GM12878 (cell line): ENCODE measurements at regions not wholly inside any gene's neighbourhood (a gene's known extent, or its start where the extent isn't known, plus 50 kb on each side); places are given as distances from the start of the nearest gene placed in this dataset.

Source experiments
- ATAC-seq: fragments of 200-7000 bp; cut with Tn5 transposase; 3 replicates; pipeline ENCODE4 v1.9.1; 2020; ENCODE audit warnings: mild to moderate bottlenecking, moderate library complexity
- BruUV-seq: library from RNA; stranded (reverse); fragments of 400-500 nt; replicated peaks from 2 replicates; lab custom pipeline; 2021; lab: Mats Ljungman, UMichigan
- CTCF ChIA-PET: fragments of 300-600 bp; sonication (Branson Sonifier 250); formaldehyde crosslinking; extraction: SDS; loops from one replicate; lab custom pipeline; 2021; ENCODE audit warnings: inconsistent platforms; lab: Yijun Ruan, JAX
- POLR2A ChIA-PET: fragments of 350-600 bp; formaldehyde crosslinking; extraction: SDS; loops from one replicate; lab custom pipeline; 2021; ENCODE audit warnings: inconsistent platforms; lab: Charles Lee
- RAD21 ChIA-PET: fragments of 300-600 bp; sonication (Branson Sonifier 250); formaldehyde crosslinking; loops from one replicate; lab custom pipeline; 2023; ENCODE audit warnings: antibody characterized with exemption; ENCODE audit not compliant: unreplicated experiment; lab: Charles Lee
- SMC1A ChIA-PET: fragments of 300-600 bp; sonication (Branson Sonifier 250); formaldehyde crosslinking; loops from one replicate; lab custom pipeline; 2023; ENCODE audit not compliant: unreplicated experiment, uncharacterized antibody; lab: Charles Lee
- DNase-seq: peaks from one replicate; pipeline ENCODE4 v3.0.0-alpha.2; 2011; ENCODE audit warnings: low read depth, low spot score
- FAIRE-seq: peaks from 3 replicates; lab custom pipeline; 2011; peaks lifted over from hg19 to GRCh38; lab: Jason Lieb, UNC
- H2AFZ ChIP-seq: 2 replicates; pipeline ENCODE4 v1.6.0; 2011; ENCODE audit warnings: low read depth, low read length, control low read depth; ENCODE audit not compliant: control insufficient read depth
- H3K27ac ChIP-seq: 2 replicates; pipeline ENCODE4 v1.5.1; 2011; ENCODE audit warnings: control low read depth; ENCODE audit not compliant: control insufficient read depth, insufficient read depth
- H3K27me3 ChIP-seq, 2 experiments: replicated peaks in 1 of 2; 2 replicates each; pipeline versions ENCODE4 v1.6.0 to v1.6.1; 2011; ENCODE audit warnings: low read length in 1 of 2; ENCODE audit not compliant: control insufficient read depth in 2 of 2, insufficient read depth in 2 of 2
- H3K36me3 ChIP-seq, 2 experiments: 2 replicates each; pipeline ENCODE4 v1.5.1; 2011; ENCODE audit warnings: low read length in 1 of 2; ENCODE audit not compliant: control insufficient read depth in 2 of 2, insufficient read depth in 2 of 2
- H3K4me1 ChIP-seq: 2 replicates; pipeline ENCODE4 v1.6.1; 2011; ENCODE audit warnings: mild to moderate bottlenecking, low read length, moderate library complexity, mixed read lengths; ENCODE audit not compliant: control insufficient read depth, insufficient read depth
- H3K4me2 ChIP-seq: 2 replicates; pipeline ENCODE4 v1.6.0; 2011; ENCODE audit warnings: control low read depth; ENCODE audit not compliant: control insufficient read depth, insufficient read depth
- H3K4me3 ChIP-seq: fragments of 200-600 bp; sonication (generic); 2 replicates; pipeline ENCODE4 v1.5.1; 2016
- H3K79me2 ChIP-seq: 2 replicates; pipeline ENCODE4 v1.6.0; 2011; ENCODE audit warnings: low read length; ENCODE audit not compliant: control insufficient read depth, insufficient read depth
- H3K9ac ChIP-seq: 2 replicates; pipeline ENCODE4 v1.8.0; 2011; ENCODE audit warnings: low read length, control low read depth, mixed read lengths; ENCODE audit not compliant: control insufficient read depth, insufficient read depth
- H3K9me3 ChIP-seq: replicated peaks from 3 replicates; pipeline ENCODE4 v1.5.1; 2011; ENCODE audit warnings: mild to moderate bottlenecking, low read length; ENCODE audit not compliant: control insufficient read depth, insufficient read depth
- H4K20me1 ChIP-seq: 2 replicates; pipeline ENCODE4 v1.6.0; 2011; ENCODE audit not compliant: control insufficient read depth, insufficient read depth
- BMI1 ChIP-seq: fragments of 450-650 bp; IDR thresholded peaks from 2 replicates; pipeline ENCODE4 v1.6.1; 2016; ENCODE audit warnings: mild to moderate bottlenecking, moderate library complexity, borderline replicate concordance
- CHD1 ChIP-seq: IDR thresholded peaks from 2 replicates; pipeline ENCODE4 v1.6.1; 2012; ENCODE audit warnings: low read depth, low read length, improper control_type of control experiment
- NFYA ChIP-seq: IDR thresholded peaks from 2 replicates; pipeline ENCODE4 v1.6.1; 2011; ENCODE audit warnings: low read depth, mild to moderate bottlenecking, low read length, improper control_type of control experiment, borderline replicate concordance
- SMAD5 ChIP-seq: IDR thresholded peaks from 2 replicates; pipeline ENCODE4 v1.6.1; 2016; ENCODE audit warnings: antibody characterized with exemption, low read depth
- TAF1 ChIP-seq: IDR thresholded peaks from 2 replicates; pipeline ENCODE4 v1.6.1; 2011; ENCODE audit warnings: mild to moderate bottlenecking, low read depth, low read length, borderline replicate concordance
- ZNF207 ChIP-seq: fragments of 450-650 bp; IDR thresholded peaks from 2 replicates; pipeline ENCODE4 v1.6.1; 2014; ENCODE audit warnings: antibody characterized with exemption, mild to moderate bottlenecking, borderline replicate concordance
- WGBS: methylation state at CpG from one replicate; pipeline ENCODE4 v1.1.6; 2016; ENCODE audit warnings: low lambda C conversion rate; ENCODE audit not compliant: insufficient replicate concordance, insufficient coverage; ENCODE audit errors: missing lambda C conversion rate; 5-methylcytosine and 5-hydroxymethylcytosine counted together
- in situ Hi-C: fragments of 300-500 bp; cut with MboI; formaldehyde crosslinking; loops from 9 replicates; pipeline ENCODE4 v1.14.3; 2018; ENCODE audit warnings: mixed read lengths
- intact Hi-C: fragments of 100-400 bp; cut with micrococcal nuclease; formaldehyde crosslinking; loops from one replicate; pipeline ENCODE4 v1.14.2; 2022; ENCODE audit not compliant: unreplicated experiment
- TF ChIP-seq, protein P1 (sequence below): fragments of 450-650 bp; IDR thresholded peaks from 2 replicates; pipeline ENCODE4 v1.6.1; 2016; ENCODE audit warnings: mild to moderate bottlenecking
- TF ChIP-seq, protein P2 (sequence below): fragments of 450-650 bp; IDR thresholded peaks from 2 replicates; pipeline ENCODE4 v1.6.1; 2017; ENCODE audit warnings: mild to moderate bottlenecking, moderate library complexity
- TF ChIP-seq, protein P3 (sequence below): IDR thresholded peaks from 2 replicates; pipeline ENCODE4 v1.6.1; 2011; ENCODE audit warnings: borderline replicate concordance, low read depth, mild to moderate bottlenecking, moderate library complexity, mixed read lengths, low read length; ENCODE audit not compliant: insufficient read depth; ENCODE audit errors: extremely low read length

DNA sequence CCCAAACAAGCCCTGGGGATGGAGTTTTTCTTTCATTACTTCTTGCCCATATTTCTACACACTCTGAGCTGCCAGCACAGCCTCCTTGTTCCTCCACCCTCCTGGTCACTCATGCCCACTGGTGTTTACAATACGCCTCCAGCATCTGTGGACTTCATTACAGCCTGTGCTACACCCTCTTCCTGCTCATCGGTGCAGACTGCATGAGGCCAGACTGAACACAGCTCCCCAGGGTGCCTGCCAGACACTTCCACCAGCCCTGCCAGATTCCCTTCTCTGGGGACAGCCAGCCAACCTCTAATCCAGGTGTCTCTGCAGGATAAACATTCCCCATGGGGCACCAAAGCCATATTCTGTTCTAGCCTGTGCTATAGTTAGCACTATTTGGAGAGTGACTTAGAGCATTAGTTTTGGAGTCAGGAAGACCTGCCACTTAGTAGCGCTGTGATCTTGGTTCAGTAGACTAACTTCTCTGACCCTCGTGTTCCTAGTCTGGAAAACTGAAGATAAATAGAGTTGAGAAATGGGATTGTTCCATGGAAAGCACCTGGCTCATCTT, 163.8 kb upstream of the KLF4 start (continued):
- TF ChIP-seq, protein P1, sequence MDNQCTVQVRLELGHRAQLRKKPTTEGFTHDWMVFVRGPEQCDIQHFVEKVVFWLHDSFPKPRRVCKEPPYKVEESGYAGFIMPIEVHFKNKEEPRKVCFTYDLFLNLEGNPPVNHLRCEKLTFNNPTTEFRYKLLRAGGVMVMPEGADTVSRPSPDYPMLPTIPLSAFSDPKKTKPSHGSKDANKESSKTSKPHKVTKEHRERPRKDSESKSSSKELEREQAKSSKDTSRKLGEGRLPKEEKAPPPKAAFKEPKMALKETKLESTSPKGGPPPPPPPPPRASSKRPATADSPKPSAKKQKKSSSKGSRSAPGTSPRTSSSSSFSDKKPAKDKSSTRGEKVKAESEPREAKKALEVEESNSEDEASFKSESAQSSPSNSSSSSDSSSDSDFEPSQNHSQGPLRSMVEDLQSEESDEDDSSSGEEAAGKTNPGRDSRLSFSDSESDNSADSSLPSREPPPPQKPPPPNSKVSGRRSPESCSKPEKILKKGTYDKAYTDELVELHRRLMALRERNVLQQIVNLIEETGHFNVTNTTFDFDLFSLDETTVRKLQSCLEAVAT = no peak
- TF ChIP-seq TAF1 (no peak), ZNF207 (no peak), SMAD5 (no peak)
- TF ChIP-seq, protein P2, sequence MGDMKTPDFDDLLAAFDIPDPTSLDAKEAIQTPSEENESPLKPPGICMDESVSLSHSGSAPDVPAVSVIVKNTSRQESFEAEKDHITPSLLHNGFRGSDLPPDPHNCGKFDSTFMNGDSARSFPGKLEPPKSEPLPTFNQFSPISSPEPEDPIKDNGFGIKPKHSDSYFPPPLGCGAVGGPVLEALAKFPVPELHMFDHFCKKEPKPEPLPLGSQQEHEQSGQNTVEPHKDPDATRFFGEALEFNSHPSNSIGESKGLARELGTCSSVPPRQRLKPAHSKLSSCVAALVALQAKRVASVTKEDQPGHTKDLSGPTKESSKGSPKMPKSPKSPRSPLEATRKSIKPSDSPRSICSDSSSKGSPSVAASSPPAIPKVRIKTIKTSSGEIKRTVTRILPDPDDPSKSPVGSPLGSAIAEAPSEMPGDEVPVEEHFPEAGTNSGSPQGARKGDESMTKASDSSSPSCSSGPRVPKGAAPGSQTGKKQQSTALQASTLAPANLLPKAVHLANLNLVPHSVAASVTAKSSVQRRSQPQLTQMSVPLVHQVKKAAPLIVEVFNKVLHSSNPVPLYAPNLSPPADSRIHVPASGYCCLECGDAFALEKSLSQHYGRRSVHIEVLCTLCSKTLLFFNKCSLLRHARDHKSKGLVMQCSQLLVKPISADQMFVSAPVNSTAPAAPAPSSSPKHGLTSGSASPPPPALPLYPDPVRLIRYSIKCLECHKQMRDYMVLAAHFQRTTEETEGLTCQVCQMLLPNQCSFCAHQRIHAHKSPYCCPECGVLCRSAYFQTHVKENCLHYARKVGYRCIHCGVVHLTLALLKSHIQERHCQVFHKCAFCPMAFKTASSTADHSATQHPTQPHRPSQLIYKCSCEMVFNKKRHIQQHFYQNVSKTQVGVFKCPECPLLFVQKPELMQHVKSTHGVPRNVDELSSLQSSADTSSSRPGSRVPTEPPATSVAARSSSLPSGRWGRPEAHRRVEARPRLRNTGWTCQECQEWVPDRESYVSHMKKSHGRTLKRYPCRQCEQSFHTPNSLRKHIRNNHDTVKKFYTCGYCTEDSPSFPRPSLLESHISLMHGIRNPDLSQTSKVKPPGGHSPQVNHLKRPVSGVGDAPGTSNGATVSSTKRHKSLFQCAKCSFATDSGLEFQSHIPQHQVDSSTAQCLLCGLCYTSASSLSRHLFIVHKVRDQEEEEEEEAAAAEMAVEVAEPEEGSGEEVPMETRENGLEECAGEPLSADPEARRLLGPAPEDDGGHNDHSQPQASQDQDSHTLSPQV = no peak

DNA sequence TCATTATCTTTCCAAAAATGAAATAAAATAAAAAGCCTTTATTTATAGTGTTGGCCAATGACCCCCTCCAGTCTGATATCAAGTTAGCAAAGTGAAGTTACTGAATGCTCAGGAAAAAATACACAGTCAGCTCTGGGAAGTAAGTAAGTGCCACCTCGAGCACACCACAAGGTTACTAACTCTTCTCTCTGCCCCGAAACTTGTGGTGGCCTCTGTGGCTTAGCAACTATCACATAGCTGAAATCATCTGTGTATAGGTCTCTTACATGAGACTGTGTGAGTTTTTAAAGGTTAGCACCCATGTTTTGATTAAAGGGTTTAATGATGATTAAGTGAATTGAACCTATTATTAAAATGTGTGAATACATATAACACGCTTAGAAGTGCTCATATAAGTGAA, 161.4 kb upstream of the KLF4 start:
- no peaks in the 10 kb centered on the region for H3K9me3 ChIP-seq
- peaks cover 0 to 3% of the 10 kb centered on the region in 2 experiments; a peak in 1 of 4 replicates for H3K27me3 ChIP-seq
- H2AFZ ChIP-seq = no peak overlapping the region
- in situ Hi-C loops = no loop called here
- ChIA-PET RAD21 (interaction anchor here (0.5 kb wide), 1 partner anchor 1744 kb away, joined by 4 read pairs; no protein-coding TSS in a partner anchor), CTCF (no interaction called here), POLR2A (no interaction called here)
- DNase-seq (no peak), FAIRE-seq (no peak), ATAC-seq (no peak)
- no peaks in the 10 kb centered on the region for H3K36me3 ChIP-seq
- 5% methylated on average over 3 of the region's 3 CpGs for WGBS
- no peaks in the 10 kb centered on the region for H3K4me1 ChIP-seq
- intact Hi-C loops = no loop called here
- H3K4me2 ChIP-seq = no peak overlapping the region
- no peaks in the 10 kb centered on the region for H3K79me2 ChIP-seq
- H3K9ac ChIP-seq = no peak overlapping the region
- H3K4me3 ChIP-seq = no peak overlapping the region
- H3K27ac ChIP-seq = no peak overlapping the region
- TF ChIP-seq NFYA (no peak), BMI1 (no peak), CHD1 (no peak)
- TF ChIP-seq, protein P3, sequence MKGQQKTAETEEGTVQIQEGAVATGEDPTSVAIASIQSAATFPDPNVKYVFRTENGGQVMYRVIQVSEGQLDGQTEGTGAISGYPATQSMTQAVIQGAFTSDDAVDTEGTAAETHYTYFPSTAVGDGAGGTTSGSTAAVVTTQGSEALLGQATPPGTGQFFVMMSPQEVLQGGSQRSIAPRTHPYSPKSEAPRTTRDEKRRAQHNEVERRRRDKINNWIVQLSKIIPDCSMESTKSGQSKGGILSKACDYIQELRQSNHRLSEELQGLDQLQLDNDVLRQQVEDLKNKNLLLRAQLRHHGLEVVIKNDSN = no peak
- TF ChIP-seq, all 136 proteins: peak for 0
- no TSS peak for BruUV-seq
- SMC1A ChIA-PET = interaction anchor here (0.7 to 1.0 kb wide), 3 partner anchors 8 to 265 kb away, joined by 3 to 4 read pairs (median 3); no protein-coding TSS in a partner anchor
- no peaks in the 10 kb centered on the region for H4K20me1 ChIP-seq
